HL-60 (cell line): ENCODE measurements at regions not wholly inside any gene's neighbourhood (a gene's known extent, or its start where the extent isn't known, plus 50 kb on each side); places are given as distances from the start of the nearest gene placed in this dataset.

Source experiments
- CTCF ChIP-seq: IDR thresholded peaks from one replicate; pipeline ENCODE4 v1.5.1; 2011; ENCODE audit warnings: low read length, control low read depth, inconsistent platforms; ENCODE audit not compliant: insufficient read depth
- POLR2AphosphoS5 ChIP-seq: IDR thresholded peaks from 2 replicates; pipeline ENCODE4 v1.6.1; 2012; ENCODE audit warnings: low read depth

GRCh38 chr15:31544361-31544760, 217.7 kb downstream of the KLF13 start:
- no peak for TF ChIP-seq CTCF
- TF ChIP-seq POLR2AphosphoS5 = no peak
